GM23338 (cell line): ENCODE measurements at regions not wholly inside any gene's neighbourhood (a gene's known extent, or its start where the extent isn't known, plus 50 kb on each side); places are given as distances from the start of the nearest gene placed in this dataset.

Source experiments
- ATAC-seq: fragments of 200-7000 bp; cut with Tn5 transposase; 3 replicates; pipeline ENCODE4 v1.9.1; 2020
- DNase-seq: peaks from one replicate; pipeline ENCODE4 v3.0.0-alpha.2; 2015; ENCODE audit warnings: low spot score
- H2AFZ ChIP-seq: fragments of 200-600 bp; sonication (generic); 2 replicates; pipeline ENCODE4 v1.8.0; 2016; ENCODE audit warnings: antibody characterized with exemption, mild to moderate bottlenecking, moderate library complexity
- H3F3A ChIP-seq: fragments of 200-600 bp; sonication (generic); replicated peaks from 2 replicates; pipeline ENCODE4 v1.8.0; 2017; ENCODE audit warnings: antibody characterized with exemption, mixed run types, low read depth
- H3K27ac ChIP-seq: fragments of 200-600 bp; sonication (generic); 2 replicates; pipeline ENCODE4 v1.6.1; 2016; ENCODE audit warnings: low read depth
- H3K27me3 ChIP-seq: fragments of 200-600 bp; sonication (generic); 2 replicates; pipeline ENCODE4 v1.8.0; 2016; ENCODE audit warnings: mild to moderate bottlenecking, mixed run types, moderate library complexity; ENCODE audit not compliant: insufficient read depth
- H3K36me3 ChIP-seq: fragments of 200-600 bp; sonication (generic); 2 replicates; pipeline ENCODE4 v1.8.0; 2016; ENCODE audit warnings: mild to moderate bottlenecking; ENCODE audit not compliant: insufficient read depth
- H3K4me1 ChIP-seq: fragments of 200-600 bp; sonication (generic); 2 replicates; pipeline ENCODE4 v1.8.0; 2016; ENCODE audit warnings: mild to moderate bottlenecking, moderate library complexity; ENCODE audit not compliant: insufficient read depth
- H3K4me2 ChIP-seq: fragments of 200-600 bp; sonication (generic); 2 replicates; pipeline ENCODE4 v1.7.1; 2017; ENCODE audit warnings: mixed run types
- H3K4me3 ChIP-seq: fragments of 200-600 bp; sonication (generic); 2 replicates; pipeline ENCODE4 v1.6.1; 2016; ENCODE audit warnings: mixed run types
- H3K79me2 ChIP-seq: fragments of 200-600 bp; sonication (generic); replicated peaks from 2 replicates; pipeline ENCODE4 v1.8.0; 2017; ENCODE audit warnings: mild to moderate bottlenecking; ENCODE audit not compliant: insufficient read depth
- H3K9me2 ChIP-seq: fragments of 200-600 bp; sonication (generic); 2 replicates; pipeline ENCODE4 v1.8.0; 2017; ENCODE audit not compliant: insufficient read depth
- H4K20me1 ChIP-seq: fragments of 200-600 bp; sonication (generic); replicated peaks from 2 replicates; pipeline ENCODE4 v1.8.0; 2017; ENCODE audit warnings: mild to moderate bottlenecking; ENCODE audit not compliant: insufficient read depth
- H3K27ac Mint-ChIP-seq: 2 replicates; pipeline ENCODE4 v1.8.0; 2020; ENCODE audit warnings: inconsistent platforms, mild to moderate bottlenecking, moderate library complexity, mixed read lengths
- H3K27me3 Mint-ChIP-seq: 3 replicates; pipeline ENCODE4 v1.8.0; 2022; ENCODE audit warnings: low read depth, mild to moderate bottlenecking, moderate library complexity, mixed read lengths, inconsistent platforms; ENCODE audit not compliant: insufficient read depth, poor library complexity
- H3K36me3 Mint-ChIP-seq: 3 replicates; pipeline ENCODE4 v1.8.0; 2021; ENCODE audit warnings: low read depth, mild to moderate bottlenecking, inconsistent platforms, moderate library complexity, mixed read lengths
- H3K4me1 Mint-ChIP-seq: 3 replicates; pipeline ENCODE4 v1.8.0; 2020; ENCODE audit warnings: mild to moderate bottlenecking, inconsistent platforms, mixed read lengths
- H3K4me3 Mint-ChIP-seq: 3 replicates; pipeline ENCODE4 v1.8.0; 2021; ENCODE audit warnings: moderate library complexity, mild to moderate bottlenecking, inconsistent platforms, mixed read lengths
- H3K9me3 Mint-ChIP-seq: 3 replicates; pipeline ENCODE4 v1.8.0; 2020; ENCODE audit warnings: moderate library complexity, mild to moderate bottlenecking, inconsistent platforms, mixed read lengths
- CREB1 ChIP-seq: fragments of 250-450 bp; sonication (Bioruptor Pico); IDR thresholded peaks from 2 replicates; pipeline ENCODE4 v1.5.0; 2020; ENCODE audit warnings: low read depth, mild to moderate bottlenecking, moderate library complexity
- CTCF ChIP-seq, 2 experiments: fragments of 200-600 bp in 1 of 2; sonication (generic) in 1 of 2; conservative IDR thresholded peaks; 2 replicates each; pipeline versions ENCODE4 v1.5.1 to v1.6.1; 2016 to 2017; ENCODE audit warnings: antibody characterized with exemption in 2 of 2, low read depth in 2 of 2, mild to moderate bottlenecking in 2 of 2, moderate library complexity in 1 of 2
- NANOG ChIP-seq: IDR thresholded peaks from 2 replicates; pipeline ENCODE4 v1.6.1; 2016; ENCODE audit warnings: antibody characterized with exemption, borderline replicate concordance
- POLR2AphosphoS5 ChIP-seq: IDR thresholded peaks from 2 replicates; pipeline ENCODE4 v1.6.1; 2016; ENCODE audit warnings: antibody characterized with exemption, low read depth
- STAT1 ChIP-seq: IDR thresholded peaks from one replicate; pipeline ENCODE4 v1.6.1; 2016; ENCODE audit warnings: antibody characterized with exemption; ENCODE audit not compliant: unreplicated experiment
- ZNF331 ChIP-seq: fragments of 250-450 bp; sonication (Bioruptor Pico); IDR thresholded peaks from 2 replicates; pipeline ENCODE4 v1.5.0; 2020; ENCODE audit warnings: low read depth, mild to moderate bottlenecking, moderate library complexity
- TF ChIP-seq, protein P1 (sequence below): fragments of 250-450 bp; sonication (Bioruptor Pico); IDR thresholded peaks from 2 replicates; pipeline ENCODE4 v1.5.0; 2020; ENCODE audit warnings: mild to moderate bottlenecking, moderate library complexity

DNA sequence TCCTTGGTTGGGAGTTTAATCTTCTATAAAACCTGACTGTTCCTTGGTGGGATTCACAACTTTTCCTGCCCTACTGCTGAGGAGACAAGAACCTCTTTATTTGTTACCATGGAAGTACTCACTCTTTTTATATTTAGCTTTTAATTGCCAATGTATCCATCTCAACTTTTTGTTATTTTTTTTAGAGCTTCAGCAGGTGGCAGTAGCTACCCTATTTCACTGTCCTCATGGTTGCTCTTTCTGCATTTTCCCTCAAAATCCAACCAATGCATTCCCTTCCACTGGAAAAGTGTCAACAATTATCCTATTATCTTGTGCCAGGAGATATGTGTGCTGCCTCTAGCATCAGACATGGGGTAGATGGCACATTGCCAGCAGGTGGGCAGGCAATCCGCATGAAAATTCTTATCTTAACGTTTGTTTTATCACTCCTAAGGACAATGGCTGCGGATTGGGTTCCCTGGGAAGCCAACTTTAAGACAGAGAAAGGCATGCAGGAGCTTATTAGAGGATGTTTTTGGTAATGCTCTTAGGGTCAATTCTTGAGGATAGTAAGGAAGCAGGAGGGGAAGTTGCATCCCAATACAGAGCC lies 406.4 kb downstream of the SNAPC1 start:
- Mint-ChIP-seq H3K4me1 (no peaks in the 10 kb centered on the region; the same call in 1 of the 3 replicates), H3K27ac (no peak overlapping the region), H3K36me3 (no peaks in the 10 kb centered on the region), H3K9me3 (no peaks in the 10 kb centered on the region; the same call in 2 of the 3 replicates), H3K4me3 (no peak overlapping the region), H3K27me3 (no peaks in the 10 kb centered on the region)
- no peak overlapping the region for H3K27ac ChIP-seq
- TF ChIP-seq CREB1 (CRISPR knock-in tag) (no peak), CTCF (conservative IDR thresholded peaks at IDR 0.05; ENCODE audit: low read depth in 2 of 2) (peak; percentile 51 to 52)
- H3K27me3 ChIP-seq, result no peaks in the 10 kb centered on the region
- no peak overlapping the region for H3K4me2 ChIP-seq
- DNase-seq (peak; percentile 29), ATAC-seq (no peak)
- no peaks in the 10 kb centered on the region for H3K4me1 ChIP-seq
- H3K79me2 ChIP-seq, result no peaks in the 10 kb centered on the region
- H3K4me3 ChIP-seq, result no peak overlapping the region
- no peaks in the 10 kb centered on the region for H3K36me3 ChIP-seq
- no peaks in the 10 kb centered on the region for H4K20me1 ChIP-seq
- 0 out of 2 replicates have a peak overlapping the region, but pooled peaks have one; percentile 2 for H2AFZ ChIP-seq
- H3K9me2 ChIP-seq, result no peaks in the 10 kb centered on the region
- H3F3A ChIP-seq, result no peaks in the 10 kb centered on the region

- no peaks in the 10 kb centered on the region for H3F3A ChIP-seq
- Mint-ChIP-seq H3K9me3 (no peaks in the 10 kb centered on the region; the same call in 2 of the 3 replicates), H3K4me3 (no peak overlapping the region), H3K27ac (no peak overlapping the region), H3K27me3 (no peaks in the 10 kb centered on the region), H3K4me1 (peaks cover 3% of the 10 kb centered on the region; the same call in 1 of the 3 replicates), H3K36me3 (no peaks in the 10 kb centered on the region)
- no peak overlapping the region for H3K4me2 ChIP-seq
- no peak overlapping the region for H3K27ac ChIP-seq
- H3K4me3 ChIP-seq, result no peak overlapping the region
- ATAC-seq, result peak; percentile 93
- H2AFZ ChIP-seq, result no peak overlapping the region
- H3K9me2 ChIP-seq, result 0 out of 2 replicates have a peak, but pooled peaks cover 3% of the 10 kb centered on the region
- no peaks in the 10 kb centered on the region for H4K20me1 ChIP-seq
- no peaks in the 10 kb centered on the region for H3K36me3 ChIP-seq
- H3K79me2 ChIP-seq, result no peaks in the 10 kb centered on the region
- no peaks in the 10 kb centered on the region for H3K4me1 ChIP-seq
- peak; percentile 90 for DNase-seq
- H3K27me3 ChIP-seq, result no peaks in the 10 kb centered on the region
- no peak for TF ChIP-seq ZNF331 (CRISPR knock-in tag)
- TF ChIP-seq NANOG, result no peak
- no peak for TF ChIP-seq CREB1 (CRISPR knock-in tag)
- no peak for TF ChIP-seq POLR2AphosphoS5
- peak; percentile 69 to 93 for TF ChIP-seq CTCF (conservative IDR thresholded peaks at IDR 0.05; ENCODE audit: low read depth in 2 of 2)
- TF ChIP-seq STAT1, result no peak
- TF ChIP-seq, protein P1, sequence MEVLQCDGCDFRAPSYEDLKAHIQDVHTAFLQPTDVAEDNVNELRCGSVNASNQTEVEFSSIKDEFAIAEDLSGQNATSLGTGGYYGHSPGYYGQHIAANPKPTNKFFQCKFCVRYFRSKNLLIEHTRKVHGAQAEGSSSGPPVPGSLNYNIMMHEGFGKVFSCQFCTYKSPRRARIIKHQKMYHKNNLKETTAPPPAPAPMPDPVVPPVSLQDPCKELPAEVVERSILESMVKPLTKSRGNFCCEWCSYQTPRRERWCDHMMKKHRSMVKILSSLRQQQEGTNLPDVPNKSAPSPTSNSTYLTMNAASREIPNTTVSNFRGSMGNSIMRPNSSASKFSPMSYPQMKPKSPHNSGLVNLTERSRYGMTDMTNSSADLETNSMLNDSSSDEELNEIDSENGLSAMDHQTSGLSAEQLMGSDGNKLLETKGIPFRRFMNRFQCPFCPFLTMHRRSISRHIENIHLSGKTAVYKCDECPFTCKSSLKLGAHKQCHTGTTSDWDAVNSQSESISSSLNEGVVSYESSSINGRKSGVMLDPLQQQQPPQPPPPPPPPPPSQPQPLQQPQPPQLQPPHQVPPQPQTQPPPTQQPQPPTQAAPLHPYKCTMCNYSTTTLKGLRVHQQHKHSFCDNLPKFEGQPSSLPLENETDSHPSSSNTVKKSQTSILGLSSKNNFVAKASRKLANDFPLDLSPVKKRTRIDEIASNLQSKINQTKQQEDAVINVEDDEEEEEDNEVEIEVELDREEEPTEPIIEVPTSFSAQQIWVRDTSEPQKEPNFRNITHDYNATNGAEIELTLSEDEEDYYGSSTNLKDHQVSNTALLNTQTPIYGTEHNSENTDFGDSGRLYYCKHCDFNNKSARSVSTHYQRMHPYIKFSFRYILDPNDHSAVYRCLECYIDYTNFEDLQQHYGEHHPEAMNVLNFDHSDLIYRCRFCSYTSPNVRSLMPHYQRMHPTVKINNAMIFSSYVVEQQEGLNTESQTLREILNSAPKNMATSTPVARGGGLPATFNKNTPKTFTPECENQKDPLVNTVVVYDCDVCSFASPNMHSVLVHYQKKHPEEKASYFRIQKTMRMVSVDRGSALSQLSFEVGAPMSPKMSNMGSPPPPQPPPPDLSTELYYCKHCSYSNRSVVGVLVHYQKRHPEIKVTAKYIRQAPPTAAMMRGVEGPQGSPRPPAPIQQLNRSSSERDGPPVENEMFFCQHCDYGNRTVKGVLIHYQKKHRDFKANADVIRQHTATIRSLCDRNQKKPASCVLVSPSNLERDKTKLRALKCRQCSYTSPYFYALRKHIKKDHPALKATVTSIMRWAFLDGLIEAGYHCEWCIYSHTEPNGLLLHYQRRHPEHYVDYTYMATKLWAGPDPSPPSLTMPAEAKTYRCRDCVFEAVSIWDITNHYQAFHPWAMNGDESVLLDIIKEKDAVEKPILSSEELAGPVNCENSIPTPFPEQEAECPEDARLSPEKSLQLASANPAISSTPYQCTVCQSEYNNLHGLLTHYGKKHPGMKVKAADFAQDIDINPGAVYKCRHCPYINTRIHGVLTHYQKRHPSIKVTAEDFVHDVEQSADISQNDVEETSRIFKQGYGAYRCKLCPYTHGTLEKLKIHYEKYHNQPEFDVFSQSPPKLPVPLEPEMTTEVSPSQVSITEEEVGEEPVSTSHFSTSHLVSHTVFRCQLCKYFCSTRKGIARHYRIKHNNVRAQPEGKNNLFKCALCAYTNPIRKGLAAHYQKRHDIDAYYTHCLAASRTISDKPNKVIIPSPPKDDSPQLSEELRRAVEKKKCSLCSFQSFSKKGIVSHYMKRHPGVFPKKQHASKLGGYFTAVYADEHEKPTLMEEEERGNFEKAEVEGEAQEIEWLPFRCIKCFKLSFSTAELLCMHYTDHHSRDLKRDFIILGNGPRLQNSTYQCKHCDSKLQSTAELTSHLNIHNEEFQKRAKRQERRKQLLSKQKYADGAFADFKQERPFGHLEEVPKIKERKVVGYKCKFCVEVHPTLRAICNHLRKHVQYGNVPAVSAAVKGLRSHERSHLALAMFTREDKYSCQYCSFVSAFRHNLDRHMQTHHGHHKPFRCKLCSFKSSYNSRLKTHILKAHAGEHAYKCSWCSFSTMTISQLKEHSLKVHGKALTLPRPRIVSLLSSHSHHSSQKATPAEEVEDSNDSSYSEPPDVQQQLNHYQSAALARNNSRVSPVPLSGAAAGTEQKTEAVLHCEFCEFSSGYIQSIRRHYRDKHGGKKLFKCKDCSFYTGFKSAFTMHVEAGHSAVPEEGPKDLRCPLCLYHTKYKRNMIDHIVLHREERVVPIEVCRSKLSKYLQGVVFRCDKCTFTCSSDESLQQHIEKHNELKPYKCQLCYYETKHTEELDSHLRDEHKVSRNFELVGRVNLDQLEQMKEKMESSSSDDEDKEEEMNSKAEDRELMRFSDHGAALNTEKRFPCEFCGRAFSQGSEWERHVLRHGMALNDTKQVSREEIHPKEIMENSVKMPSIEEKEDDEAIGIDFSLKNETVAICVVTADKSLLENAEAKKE, result 0 out of 2 replicates have a peak, but pooled peaks have one; percentile 7
Observed at GRCh38 chr14:62179367-62180018, 417.3 kb downstream of the SNAPC1 start.
